ENCODE measurements at regions not wholly inside any gene's neighbourhood (a gene's known extent, or its start where the extent isn't known, plus 50 kb on each side); places are given as distances from the start of the nearest gene placed in this dataset.

GRCh38 chr1:5737081-5737480, 255.1 kb downstream of the NPHP4 start:
- no peak for TF ChIP-seq TCF12 (IDR thresholded peaks at IDR 0.05; ENCODE audit: low read depth)
- TF ChIP-seq, protein P1, sequence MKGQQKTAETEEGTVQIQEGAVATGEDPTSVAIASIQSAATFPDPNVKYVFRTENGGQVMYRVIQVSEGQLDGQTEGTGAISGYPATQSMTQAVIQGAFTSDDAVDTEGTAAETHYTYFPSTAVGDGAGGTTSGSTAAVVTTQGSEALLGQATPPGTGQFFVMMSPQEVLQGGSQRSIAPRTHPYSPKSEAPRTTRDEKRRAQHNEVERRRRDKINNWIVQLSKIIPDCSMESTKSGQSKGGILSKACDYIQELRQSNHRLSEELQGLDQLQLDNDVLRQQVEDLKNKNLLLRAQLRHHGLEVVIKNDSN (IDR thresholded peaks at IDR 0.05): no peak
- no peak for TF ChIP-seq EP300 (IDR thresholded peaks at IDR 0.05; ENCODE audit: borderline replicate concordance)
- TF ChIP-seq, protein P2, sequence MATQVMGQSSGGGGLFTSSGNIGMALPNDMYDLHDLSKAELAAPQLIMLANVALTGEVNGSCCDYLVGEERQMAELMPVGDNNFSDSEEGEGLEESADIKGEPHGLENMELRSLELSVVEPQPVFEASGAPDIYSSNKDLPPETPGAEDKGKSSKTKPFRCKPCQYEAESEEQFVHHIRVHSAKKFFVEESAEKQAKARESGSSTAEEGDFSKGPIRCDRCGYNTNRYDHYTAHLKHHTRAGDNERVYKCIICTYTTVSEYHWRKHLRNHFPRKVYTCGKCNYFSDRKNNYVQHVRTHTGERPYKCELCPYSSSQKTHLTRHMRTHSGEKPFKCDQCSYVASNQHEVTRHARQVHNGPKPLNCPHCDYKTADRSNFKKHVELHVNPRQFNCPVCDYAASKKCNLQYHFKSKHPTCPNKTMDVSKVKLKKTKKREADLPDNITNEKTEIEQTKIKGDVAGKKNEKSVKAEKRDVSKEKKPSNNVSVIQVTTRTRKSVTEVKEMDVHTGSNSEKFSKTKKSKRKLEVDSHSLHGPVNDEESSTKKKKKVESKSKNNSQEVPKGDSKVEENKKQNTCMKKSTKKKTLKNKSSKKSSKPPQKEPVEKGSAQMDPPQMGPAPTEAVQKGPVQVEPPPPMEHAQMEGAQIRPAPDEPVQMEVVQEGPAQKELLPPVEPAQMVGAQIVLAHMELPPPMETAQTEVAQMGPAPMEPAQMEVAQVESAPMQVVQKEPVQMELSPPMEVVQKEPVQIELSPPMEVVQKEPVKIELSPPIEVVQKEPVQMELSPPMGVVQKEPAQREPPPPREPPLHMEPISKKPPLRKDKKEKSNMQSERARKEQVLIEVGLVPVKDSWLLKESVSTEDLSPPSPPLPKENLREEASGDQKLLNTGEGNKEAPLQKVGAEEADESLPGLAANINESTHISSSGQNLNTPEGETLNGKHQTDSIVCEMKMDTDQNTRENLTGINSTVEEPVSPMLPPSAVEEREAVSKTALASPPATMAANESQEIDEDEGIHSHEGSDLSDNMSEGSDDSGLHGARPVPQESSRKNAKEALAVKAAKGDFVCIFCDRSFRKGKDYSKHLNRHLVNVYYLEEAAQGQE (IDR thresholded peaks at IDR 0.05; ENCODE audit: low read depth): no peak
- no peak for TF ChIP-seq EGR1 (IDR thresholded peaks at IDR 0.05)
- TF ChIP-seq CREB1 (IDR thresholded peaks at IDR 0.05; ENCODE audit: low read depth): no peak
- TF ChIP-seq FOXM1 (IDR thresholded peaks at IDR 0.05; ENCODE audit: borderline replicate concordance, low read depth): no peak
- TF ChIP-seq, protein P3, sequence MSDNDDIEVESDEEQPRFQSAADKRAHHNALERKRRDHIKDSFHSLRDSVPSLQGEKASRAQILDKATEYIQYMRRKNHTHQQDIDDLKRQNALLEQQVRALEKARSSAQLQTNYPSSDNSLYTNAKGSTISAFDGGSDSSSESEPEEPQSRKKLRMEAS (IDR thresholded peaks at IDR 0.05): no peak
- no peak for TF ChIP-seq NFIC (IDR thresholded peaks at IDR 0.05)
- TF ChIP-seq TEAD4 (IDR thresholded peaks at IDR 0.05): no peak

Data from Ishikawa (cell line).